IPS-18a (cell line): ENCODE measurements at regions not wholly inside any gene's neighbourhood (a gene's known extent, or its start where the extent isn't known, plus 50 kb on each side); places are given as distances from the start of the nearest gene placed in this dataset.
"Not testable (repeated sequence)": the region's sequence is repeated elsewhere in the genome, so short reads cannot be mapped to it uniquely, and the experiment has no call there.

Source experiments
- H3K27ac ChIP-seq: one replicate; pipeline ENCODE4 v1.5.1; 2013; ENCODE audit warnings: low read length
- H3K27me3 ChIP-seq: one replicate; pipeline ENCODE4 v1.6.1; 2013; ENCODE audit warnings: mild to moderate bottlenecking, low read length; ENCODE audit not compliant: control insufficient read depth, insufficient read depth
- H3K36me3 ChIP-seq: one replicate; pipeline ENCODE4 v1.6.1; 2013; ENCODE audit warnings: low read depth, low read length; ENCODE audit not compliant: control insufficient read depth
- H3K4me1 ChIP-seq: one replicate; pipeline ENCODE4 v1.6.1; 2013; ENCODE audit warnings: low read depth, low read length; ENCODE audit not compliant: control insufficient read depth
- H3K4me3 ChIP-seq: one replicate; pipeline ENCODE4 v1.5.1; 2013; ENCODE audit warnings: low read length
- H3K9ac ChIP-seq: one replicate; pipeline ENCODE4 v1.6.1; 2013; ENCODE audit warnings: mild to moderate bottlenecking, low read length, moderate library complexity
- H3K9me3 ChIP-seq: one replicate; pipeline ENCODE4 v1.6.1; 2013; ENCODE audit warnings: low read depth, low read length; ENCODE audit not compliant: control insufficient read depth

- Histone ChIP-seq H3K36me3 (no peaks in the 10 kb centered on the region), H3K9me3 (no peaks in the 10 kb centered on the region), H3K27me3 (no peaks in the 10 kb centered on the region), H3K4me1 (no peaks in the 10 kb centered on the region), H3K4me3 (no peak overlapping the region), H3K27ac (no peak overlapping the region), H3K9ac (no peak overlapping the region)
Observed at GRCh38 chr18:78873926-78874500, 105.6 kb upstream of the SALL3 start.

- H3K27me3 ChIP-seq, result no peaks in the 10 kb centered on the region
- H3K4me1 ChIP-seq, result no peaks in the 10 kb centered on the region
Observed at GRCh38 chr18:78875016-78875777, 104.4 kb upstream of the SALL3 start.

GRCh38 chr18:78875778-78876650 is 103.6 kb upstream of the SALL3 start:
- no peaks in the 10 kb centered on the region for H3K36me3 ChIP-seq
- H3K4me1 ChIP-seq, result no peaks in the 10 kb centered on the region
- no peaks in the 10 kb centered on the region for H3K27me3 ChIP-seq

More at GRCh38 chr18:78875016-78875777, 104.4 kb upstream of the SALL3 start:
- no peak overlapping the region for H3K9ac ChIP-seq
- H3K4me3 ChIP-seq, result no peak overlapping the region
- H3K9me3 ChIP-seq, result no peaks in the 10 kb centered on the region
- no peaks in the 10 kb centered on the region for H3K36me3 ChIP-seq
- H3K27ac ChIP-seq, result no peak overlapping the region

GRCh38 chr18:78876868-78877267 is 102.8 kb upstream of the SALL3 start:
- Histone ChIP-seq H3K4me3 (no peak overlapping the region), H3K27ac (no peak overlapping the region)

More at GRCh38 chr18:78875778-78876650, 103.6 kb upstream of the SALL3 start:
- H3K9ac ChIP-seq, result no peak overlapping the region
- no peak overlapping the region for H3K4me3 ChIP-seq
- H3K27ac ChIP-seq, result no peak overlapping the region
- no peaks in the 10 kb centered on the region for H3K9me3 ChIP-seq

GRCh38 chr18:78878335-78878734 is 101.3 kb upstream of the SALL3 start:
- Histone ChIP-seq H3K9ac (no peak overlapping the region), H3K9me3 (no peaks in the 10 kb centered on the region), H3K27ac (no peak overlapping the region), H3K36me3 (no peaks in the 10 kb centered on the region), H3K4me3 (no peak overlapping the region), H3K4me1 (no peaks in the 10 kb centered on the region), H3K27me3 (no peaks in the 10 kb centered on the region)

More at GRCh38 chr18:78876868-78877267, 102.8 kb upstream of the SALL3 start:
- Histone ChIP-seq H3K4me1 (no peaks in the 10 kb centered on the region), H3K9ac (no peak overlapping the region), H3K36me3 (no peaks in the 10 kb centered on the region), H3K9me3 (no peaks in the 10 kb centered on the region), H3K27me3 (no peaks in the 10 kb centered on the region)

- not testable (repeated sequence) for H3K9me3 ChIP-seq, H3K4me3 ChIP-seq, H3K36me3 ChIP-seq, H3K4me1 ChIP-seq, H3K27me3 ChIP-seq, H3K9ac ChIP-seq, H3K27ac ChIP-seq
Observed at GRCh38 chr18:78879072-78879883, 100.3 kb upstream of the SALL3 start.

GRCh38 chr18:78882585-78882984 is 97.0 kb upstream of the SALL3 start:
- Histone ChIP-seq H3K27ac (no peak overlapping the region), H3K9me3 (no peaks in the 10 kb centered on the region), H3K4me1 (no peaks in the 10 kb centered on the region), H3K27me3 (no peaks in the 10 kb centered on the region), H3K9ac (no peak overlapping the region), H3K4me3 (no peak overlapping the region), H3K36me3 (no peaks in the 10 kb centered on the region)

GRCh38 chr18:78883501-78883900 is 96.1 kb upstream of the SALL3 start:
- Histone ChIP-seq H3K9me3 (peaks cover 5% of the 10 kb centered on the region), H3K27ac (no peak overlapping the region), H3K27me3 (no peaks in the 10 kb centered on the region), H3K36me3 (no peaks in the 10 kb centered on the region), H3K9ac (no peak overlapping the region), H3K4me3 (no peak overlapping the region), H3K4me1 (no peaks in the 10 kb centered on the region)

GRCh38 chr18:78884502-78884901 is 95.1 kb upstream of the SALL3 start:
- no peak overlapping the region for H3K27ac ChIP-seq
- H3K9ac ChIP-seq, result no peak overlapping the region
- H3K4me3 ChIP-seq, result no peak overlapping the region
- no peaks in the 10 kb centered on the region for H3K27me3 ChIP-seq
- no peaks in the 10 kb centered on the region for H3K36me3 ChIP-seq
- H3K9me3 ChIP-seq, result peaks cover 14% of the 10 kb centered on the region
- H3K4me1 ChIP-seq, result no peaks in the 10 kb centered on the region

GRCh38 chr18:78889250-78889649 is 90.4 kb upstream of the SALL3 start:
- Histone ChIP-seq H3K36me3 (no peaks in the 10 kb centered on the region), H3K27me3 (no peaks in the 10 kb centered on the region), H3K4me3 (no peak overlapping the region), H3K27ac (no peak overlapping the region), H3K4me1 (no peaks in the 10 kb centered on the region), H3K9me3 (peaks cover 19% of the 10 kb centered on the region), H3K9ac (no peak overlapping the region)

GRCh38 chr18:78890388-78890787 is 89.2 kb upstream of the SALL3 start:
- Histone ChIP-seq H3K9ac (no peak overlapping the region), H3K4me3 (no peak overlapping the region), H3K9me3 (peaks cover 19% of the 10 kb centered on the region), H3K4me1 (no peaks in the 10 kb centered on the region), H3K36me3 (no peaks in the 10 kb centered on the region), H3K27ac (no peak overlapping the region), H3K27me3 (no peaks in the 10 kb centered on the region)
